Mesothelial cell of epicardium (in vitro differentiated cells): ENCODE measurements at regions not wholly inside any gene's neighbourhood (a gene's known extent, or its start where the extent isn't known, plus 50 kb on each side); places are given as distances from the start of the nearest gene placed in this dataset.
A peak's percentile ranks its signal among the peaks of the same experiment; 100 is the strongest.

Experiments
- DNase-seq, 2 experiments: peaks; one replicate each; pipeline ENCODE4 v3.0.0; 2021; ENCODE audit warnings: low spot score in 2 of 2; ENCODE audit not compliant: unreplicated experiment in 2 of 2
- H3K27ac Mint-ChIP-seq: 2 replicates; pipeline ENCODE4 v1.8.0; 2021; ENCODE audit warnings: mixed read lengths
- H3K27me3 Mint-ChIP-seq: 2 replicates; pipeline ENCODE4 v1.8.0; 2021; ENCODE audit warnings: low read depth, mixed read lengths
- H3K36me3 Mint-ChIP-seq: 2 replicates; pipeline ENCODE4 v1.8.0; 2021; ENCODE audit warnings: mixed read lengths
- H3K4me1 Mint-ChIP-seq: 2 replicates; pipeline ENCODE4 v1.8.0; 2021; ENCODE audit warnings: mixed read lengths
- H3K4me3 Mint-ChIP-seq: 2 replicates; pipeline ENCODE4 v1.8.0; 2021; ENCODE audit warnings: mild to moderate bottlenecking, moderate library complexity, mixed read lengths
- H3K9me3 Mint-ChIP-seq: 2 replicates; pipeline ENCODE4 v1.8.0; 2021; ENCODE audit warnings: mixed read lengths
- TF ChIP-seq, protein P1 (sequence below): fragments of 200-600 bp; sonication (generic); IDR thresholded peaks from one replicate; pipeline ENCODE4 v1.5.0; 2021; ENCODE audit warnings: antibody characterized with exemption; ENCODE audit not compliant: unreplicated experiment

DNA sequence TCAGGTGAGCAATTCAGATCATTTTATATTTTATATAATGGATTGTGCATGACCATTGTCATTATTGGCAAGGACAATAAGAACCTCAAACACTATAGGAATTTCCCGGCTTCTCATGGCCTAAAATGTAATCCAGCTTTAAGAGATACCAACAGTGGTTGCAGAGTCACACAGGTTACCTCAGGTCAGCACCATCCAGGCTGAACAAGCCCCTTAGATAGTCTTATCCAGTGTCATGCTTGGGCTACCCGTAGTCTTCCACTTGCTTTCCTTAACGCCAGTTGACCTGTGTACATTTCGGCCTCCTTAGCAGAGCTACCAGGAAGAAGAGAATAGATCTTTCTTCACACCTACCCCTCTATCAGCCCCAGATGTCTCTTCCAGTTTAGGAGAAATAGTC, 293.3 kb upstream of the SYT4 start:
- Mint-ChIP-seq H3K27me3 (peaks cover 14% of the 10 kb centered on the region), H3K4me1 (peaks cover 30% of the 10 kb centered on the region), H3K36me3 (no peaks in the 10 kb centered on the region), H3K9me3 (no peaks in the 10 kb centered on the region), H3K27ac (no peak overlapping the region), H3K4me3 (no peak overlapping the region)
- no peak for DNase-seq
- TF ChIP-seq, protein P1, sequence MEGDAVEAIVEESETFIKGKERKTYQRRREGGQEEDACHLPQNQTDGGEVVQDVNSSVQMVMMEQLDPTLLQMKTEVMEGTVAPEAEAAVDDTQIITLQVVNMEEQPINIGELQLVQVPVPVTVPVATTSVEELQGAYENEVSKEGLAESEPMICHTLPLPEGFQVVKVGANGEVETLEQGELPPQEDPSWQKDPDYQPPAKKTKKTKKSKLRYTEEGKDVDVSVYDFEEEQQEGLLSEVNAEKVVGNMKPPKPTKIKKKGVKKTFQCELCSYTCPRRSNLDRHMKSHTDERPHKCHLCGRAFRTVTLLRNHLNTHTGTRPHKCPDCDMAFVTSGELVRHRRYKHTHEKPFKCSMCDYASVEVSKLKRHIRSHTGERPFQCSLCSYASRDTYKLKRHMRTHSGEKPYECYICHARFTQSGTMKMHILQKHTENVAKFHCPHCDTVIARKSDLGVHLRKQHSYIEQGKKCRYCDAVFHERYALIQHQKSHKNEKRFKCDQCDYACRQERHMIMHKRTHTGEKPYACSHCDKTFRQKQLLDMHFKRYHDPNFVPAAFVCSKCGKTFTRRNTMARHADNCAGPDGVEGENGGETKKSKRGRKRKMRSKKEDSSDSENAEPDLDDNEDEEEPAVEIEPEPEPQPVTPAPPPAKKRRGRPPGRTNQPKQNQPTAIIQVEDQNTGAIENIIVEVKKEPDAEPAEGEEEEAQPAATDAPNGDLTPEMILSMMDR = no peak

DNA sequence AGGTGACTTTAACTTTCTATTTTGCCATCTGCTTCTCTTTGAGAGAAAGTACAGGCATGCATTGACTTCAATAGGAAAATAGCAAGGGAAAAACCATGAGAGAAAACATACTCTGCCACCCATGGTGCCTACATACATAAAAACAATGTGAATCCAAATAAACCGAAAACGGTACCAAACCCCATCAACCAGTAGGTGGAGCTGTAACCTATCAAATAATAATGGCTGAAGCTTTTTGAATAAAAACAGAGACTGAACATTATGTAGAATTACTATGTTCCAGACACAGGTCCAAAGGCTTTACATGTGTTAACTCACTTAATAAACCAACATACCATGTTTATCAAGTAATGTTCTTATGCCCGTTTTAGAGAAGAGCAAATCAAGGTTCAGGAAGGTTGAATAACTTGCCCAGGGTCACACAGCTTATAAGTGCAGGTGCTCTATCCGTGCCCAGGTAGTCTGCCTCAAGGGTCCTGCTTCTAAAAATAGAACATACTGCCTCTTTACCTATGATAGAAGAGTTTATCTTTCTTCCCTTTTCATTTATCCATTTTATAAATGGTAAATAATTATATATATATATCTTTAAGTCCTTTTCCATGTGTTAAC, 293.9 kb upstream of the SYT4 start:
- Mint-ChIP-seq H3K27me3 (peaks cover 11% of the 10 kb centered on the region), H3K9me3 (no peaks in the 10 kb centered on the region), H3K4me1 (peaks cover 30% of the 10 kb centered on the region), H3K36me3 (no peaks in the 10 kb centered on the region), H3K27ac (no peak overlapping the region), H3K4me3 (no peak overlapping the region)
- TF ChIP-seq, protein P1 = peak; percentile 85
- no peak for DNase-seq

DNA sequence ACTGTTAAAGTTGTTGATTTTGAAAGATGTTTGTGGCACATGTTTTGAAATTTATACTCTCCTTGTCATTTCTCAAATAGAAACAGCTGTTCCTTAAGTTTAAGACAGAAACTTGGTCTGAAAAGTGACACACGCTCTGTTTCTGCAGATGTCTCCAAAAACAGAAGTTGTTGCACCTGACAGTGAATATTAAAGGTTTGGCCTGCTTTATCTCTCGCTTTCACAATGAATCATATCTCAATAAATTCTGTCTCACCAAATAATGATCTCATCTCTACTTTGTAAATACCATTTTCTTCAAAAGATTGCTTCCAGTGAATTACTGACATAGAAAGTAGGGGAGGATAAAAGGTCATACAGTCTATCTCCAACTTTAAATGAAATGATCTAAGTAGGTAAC, 294.9 kb upstream of the SYT4 start:
- Mint-ChIP-seq H3K27ac (no peak overlapping the region), H3K9me3 (no peaks in the 10 kb centered on the region), H3K4me3 (no peak overlapping the region)

DNA sequence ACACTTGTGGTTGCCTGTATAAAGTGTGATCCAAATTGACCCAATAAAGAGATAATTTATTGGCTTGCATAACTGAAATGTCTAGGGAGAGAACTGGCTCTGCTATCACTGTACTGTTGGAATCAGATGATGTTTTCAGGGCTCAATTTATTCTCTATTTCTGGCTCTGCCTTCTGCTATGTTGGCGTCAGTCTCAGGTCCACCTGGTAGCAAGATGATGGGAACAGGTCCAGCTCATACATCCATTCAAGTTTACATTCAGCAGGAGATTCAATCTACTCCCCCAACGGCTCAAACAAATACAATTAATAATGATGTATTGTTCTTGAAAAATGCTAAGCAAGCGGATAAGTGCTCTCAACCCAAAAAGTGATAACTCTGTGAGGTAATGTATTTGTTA, 297.7 kb upstream of the SYT4 start:
- no peak overlapping the region for H3K4me3 Mint-ChIP-seq
- no peaks in the 10 kb centered on the region for H3K36me3 Mint-ChIP-seq
- peaks cover 27% of the 10 kb centered on the region for H3K4me1 Mint-ChIP-seq
- DNase-seq = no peak
- no peaks in the 10 kb centered on the region for H3K9me3 Mint-ChIP-seq
- H3K27me3 Mint-ChIP-seq = peaks cover 7% of the 10 kb centered on the region
- TF ChIP-seq, protein P1 = no peak
- H3K27ac Mint-ChIP-seq = no peak overlapping the region

More for the DNA sequence above, 294.9 kb upstream of the SYT4 start:
- Mint-ChIP-seq H3K27me3 (peaks cover 13% of the 10 kb centered on the region), H3K4me1 (peaks cover 30% of the 10 kb centered on the region), H3K36me3 (no peaks in the 10 kb centered on the region)
- DNase-seq = no peak
- TF ChIP-seq, protein P1 = no peak

DNA sequence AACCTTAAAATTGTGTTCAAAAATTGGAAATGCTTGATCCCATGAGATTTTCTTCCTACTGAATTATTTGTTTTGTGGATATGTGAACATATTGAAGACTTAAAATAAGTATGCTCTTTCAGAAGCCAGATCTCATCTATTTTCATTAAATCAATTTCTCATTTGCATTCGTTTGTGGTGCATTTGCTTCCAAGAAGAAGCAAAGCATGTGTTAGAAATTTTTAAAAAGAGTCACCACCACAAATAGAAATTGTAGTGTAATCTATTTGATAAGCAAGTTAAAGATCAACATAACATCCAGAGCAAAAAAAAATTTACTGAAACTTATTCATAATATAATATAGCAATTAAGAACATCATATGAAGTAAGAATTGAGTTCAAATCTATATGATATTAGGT, 300.9 kb upstream of the SYT4 start:
- peaks cover 12% of the 10 kb centered on the region for H3K4me1 Mint-ChIP-seq
- TF ChIP-seq, protein P1 = no peak
- no peaks in the 10 kb centered on the region for H3K36me3 Mint-ChIP-seq
- H3K27ac Mint-ChIP-seq = no peak overlapping the region
- peaks cover 7% of the 10 kb centered on the region for H3K27me3 Mint-ChIP-seq
- no peaks in the 10 kb centered on the region for H3K9me3 Mint-ChIP-seq
- H3K4me3 Mint-ChIP-seq = no peak overlapping the region
- no peak for DNase-seq

DNA sequence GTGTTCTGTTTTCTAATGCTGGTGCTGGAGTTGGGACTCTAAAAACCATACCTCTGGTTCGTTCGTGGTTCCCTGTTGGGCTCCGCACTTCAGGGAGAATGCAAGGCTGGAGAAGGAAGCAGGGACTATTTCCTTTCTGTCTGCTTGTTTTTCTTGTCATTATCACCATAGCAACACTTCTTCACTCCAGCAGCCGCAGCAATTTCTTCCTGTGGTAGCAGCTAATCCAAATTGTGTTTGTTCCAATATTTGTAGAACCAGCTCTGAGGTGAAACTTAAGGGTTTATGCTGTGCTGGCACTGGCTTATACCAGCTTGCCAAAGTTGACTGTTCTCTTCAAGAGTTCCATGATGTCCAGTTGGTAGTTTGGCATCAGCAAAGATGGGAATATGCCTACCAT, 301.4 kb upstream of the SYT4 start:
- H3K36me3 Mint-ChIP-seq = no peaks in the 10 kb centered on the region
- no peak overlapping the region for H3K27ac Mint-ChIP-seq
- TF ChIP-seq, protein P1 = no peak
- DNase-seq = no peak
- H3K27me3 Mint-ChIP-seq = peaks cover 8% of the 10 kb centered on the region
- H3K4me3 Mint-ChIP-seq = no peak overlapping the region
- H3K9me3 Mint-ChIP-seq = no peaks in the 10 kb centered on the region
- peaks cover 8% of the 10 kb centered on the region for H3K4me1 Mint-ChIP-seq
